C1 segment of cervical spinal cord (tissue), 14 donors: ENCODE measurements at regions not wholly inside any gene's neighbourhood (a gene's known extent, or its start where the extent isn't known, plus 50 kb on each side); places are given as distances from the start of the nearest gene placed in this dataset.

Source experiments
- DNase-seq, 14 donors: peaks; one replicate each; lab custom pipeline; 2025; lab: John Stamatoyannopoulos, UW

- DNase-seq, result no peak
Observed at GRCh38 chr5:159814805-159815585, 101.3 kb upstream of the ADRA1B start.

- no peak for DNase-seq
Observed at GRCh38 chr5:159817262-159818029, 98.8 kb upstream of the ADRA1B start.

DNA sequence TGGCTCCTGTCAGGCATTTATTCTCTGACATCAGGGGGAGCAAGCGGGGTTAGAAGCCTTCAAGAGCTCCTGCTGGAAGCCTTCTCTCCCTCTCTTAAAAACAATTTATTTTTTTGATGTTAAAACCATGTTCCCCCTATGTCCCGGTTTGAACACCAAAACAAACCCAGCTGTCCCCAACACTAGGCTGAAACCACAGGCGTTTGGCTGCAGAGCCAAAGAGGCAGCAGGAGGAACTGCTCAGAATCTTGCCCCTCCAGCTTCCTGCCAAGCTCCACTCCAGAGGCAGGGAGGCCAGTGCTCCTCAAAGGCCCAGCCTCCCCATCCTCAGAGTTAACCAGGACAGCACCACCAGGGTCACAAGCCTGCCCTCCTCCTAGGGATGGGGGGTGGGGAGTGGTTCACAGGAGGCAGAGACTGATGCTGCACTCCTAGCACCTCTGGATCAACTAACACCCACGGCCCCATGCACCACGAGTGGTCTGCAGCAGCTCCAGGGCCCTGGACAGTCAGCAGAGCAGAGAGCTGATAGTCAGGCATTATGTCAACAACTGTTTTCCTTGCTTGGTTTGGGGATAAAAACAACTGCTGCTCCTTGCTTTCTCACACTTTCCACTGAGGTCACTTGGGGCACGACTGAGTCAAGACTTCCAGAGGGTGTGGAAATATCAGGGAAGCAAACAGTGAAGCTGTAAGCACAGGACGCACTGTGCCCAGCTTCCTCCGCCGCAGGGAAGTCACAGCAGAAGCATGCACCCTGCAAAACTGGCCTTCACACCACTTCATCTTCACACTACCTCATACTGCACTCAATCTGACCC is 96.5 kb upstream of the ADRA1B start:
- DNase-seq, result no peak

DNA sequence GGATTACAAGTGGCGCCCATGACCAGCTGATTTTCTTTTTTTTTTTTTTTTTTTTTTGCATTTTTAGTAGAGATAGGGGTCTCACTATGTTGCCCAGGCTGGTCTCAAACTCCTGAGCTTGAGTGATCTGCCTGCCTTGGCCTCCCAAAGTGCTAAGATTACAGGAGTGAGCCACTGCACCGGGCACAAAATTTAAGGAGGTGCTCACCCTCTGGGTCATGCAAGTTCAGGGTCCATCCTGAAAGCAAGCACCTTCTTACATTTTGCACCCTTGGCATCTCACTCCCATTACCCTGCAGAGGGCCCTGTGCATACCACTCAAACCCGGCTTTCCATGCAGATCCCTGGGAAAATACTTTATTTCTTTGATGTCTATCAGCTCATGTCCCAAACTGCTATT is 95.6 kb upstream of the ADRA1B start:
- no peak for DNase-seq

GRCh38 chr5:159821461-159821940 is 94.8 kb upstream of the ADRA1B start:
- no peak for DNase-seq

- DNase-seq, result no peak
Observed at GRCh38 chr5:159824188-159825161, 91.8 kb upstream of the ADRA1B start.

GRCh38 chr5:159825551-159826051 is 90.7 kb upstream of the ADRA1B start:
- DNase-seq, result no peak

DNA sequence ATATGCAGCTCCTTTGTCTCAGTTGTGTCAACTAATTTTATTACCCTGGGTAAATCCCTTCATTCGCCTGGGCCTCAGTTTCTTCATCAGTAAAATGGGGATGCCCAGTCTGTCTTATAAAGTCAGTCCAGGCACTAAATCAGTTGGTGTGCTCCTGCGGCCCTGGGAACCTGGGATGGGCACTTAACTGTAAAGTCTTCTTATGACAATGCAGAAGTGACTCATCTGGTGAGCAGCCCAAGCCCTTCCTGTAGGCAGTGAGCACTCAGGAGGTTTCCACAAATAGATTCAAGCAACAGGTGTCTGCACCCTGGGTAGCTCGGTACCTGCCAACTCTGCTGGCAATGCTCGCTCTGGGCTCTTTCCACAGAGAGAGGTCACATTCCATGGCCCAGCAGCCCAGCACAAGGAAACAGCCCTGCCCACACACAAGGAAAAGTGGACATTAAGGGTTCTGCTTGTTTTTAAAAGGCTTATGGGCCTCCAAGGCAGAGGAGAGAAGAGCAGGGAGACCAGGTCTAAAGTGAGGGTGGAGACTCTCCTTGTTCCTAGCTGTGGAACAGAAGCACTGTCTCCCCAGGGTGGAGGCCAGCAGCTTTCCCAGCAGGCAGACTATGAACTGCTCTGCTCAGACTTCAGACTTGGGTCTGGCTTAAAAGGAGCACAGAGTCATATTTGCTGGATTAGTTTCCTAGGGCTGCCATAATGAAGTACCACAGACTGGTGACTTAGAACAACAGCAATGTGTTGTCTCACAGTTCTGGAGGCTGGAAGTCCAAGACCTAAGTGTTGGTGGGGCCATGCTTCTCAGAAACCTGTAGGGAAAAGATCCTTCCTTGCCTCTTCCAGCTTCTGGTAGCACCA is 89.7 kb upstream of the ADRA1B start:
- peak in 1 of 14 donors; percentile 64 for DNase-seq

GRCh38 chr5:159827861-159828260 is 88.4 kb upstream of the ADRA1B start:
- DNase-seq, result no peak

- no peak for DNase-seq
Observed at GRCh38 chr5:159832073-159832472, 84.2 kb upstream of the ADRA1B start.

GRCh38 chr5:159833088-159833487 is 83.2 kb upstream of the ADRA1B start:
- no peak for DNase-seq

- DNase-seq, result no peak
Observed at GRCh38 chr5:159833846-159834245, 82.4 kb upstream of the ADRA1B start.

DNA sequence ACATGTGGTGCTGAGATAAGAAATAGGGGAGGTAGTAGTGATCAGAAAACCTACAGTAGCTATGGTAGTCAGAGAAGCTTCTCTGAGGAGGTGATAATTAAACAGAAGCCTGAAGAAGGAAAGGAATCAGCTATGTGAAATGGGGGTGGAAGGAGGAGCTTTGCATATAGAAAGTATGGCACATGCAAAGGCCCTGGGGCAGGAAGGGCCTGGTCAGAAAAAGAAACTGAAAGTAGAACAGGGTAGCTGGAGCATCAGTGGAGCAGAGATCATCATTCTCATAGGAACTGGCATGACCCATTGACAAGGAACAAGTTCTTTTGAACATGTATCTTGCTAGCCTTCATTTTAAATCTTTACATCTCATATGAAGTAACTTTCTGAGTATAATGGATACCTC is 80.7 kb upstream of the ADRA1B start:
- DNase-seq, result no peak

DNA sequence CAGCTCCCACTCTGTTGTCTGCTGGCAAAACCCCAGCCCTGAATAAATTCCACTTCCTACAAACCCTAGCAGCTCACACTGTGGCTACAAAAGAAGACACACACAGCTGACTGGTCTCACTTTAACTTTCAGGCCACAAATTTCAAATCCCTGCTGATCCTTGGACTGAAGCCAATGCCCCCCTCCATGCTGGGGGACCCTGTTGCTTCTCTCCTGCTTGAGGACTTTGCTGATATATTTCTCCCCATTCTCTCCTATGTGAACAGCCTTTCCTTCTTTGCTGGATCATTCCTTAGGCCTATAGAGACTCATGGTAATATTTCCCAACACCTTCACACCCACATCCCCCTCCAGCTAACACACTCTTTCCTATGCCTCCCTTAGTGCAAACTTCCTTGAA is 79.6 kb upstream of the ADRA1B start:
- no peak for DNase-seq

DNA sequence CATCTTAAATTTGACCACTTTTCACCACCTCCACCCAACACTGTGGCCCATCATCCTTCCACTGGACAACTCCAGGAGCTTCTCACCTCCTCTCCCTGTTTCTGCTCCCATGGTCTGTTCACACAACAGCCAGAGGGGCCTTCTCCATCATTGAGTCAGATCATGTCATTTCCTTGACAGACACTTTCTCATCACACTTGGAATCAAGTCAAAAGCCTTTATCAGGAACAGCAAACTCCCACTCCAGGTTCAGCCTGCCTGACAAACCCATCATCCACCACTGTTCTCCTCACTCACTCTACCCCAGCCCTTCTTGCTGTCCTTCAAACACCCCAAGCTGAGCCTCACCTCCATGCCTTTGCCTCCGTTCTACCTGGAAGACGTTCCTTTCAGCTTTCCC is 78.4 kb upstream of the ADRA1B start:
- DNase-seq, result no peak

- no peak for DNase-seq
Observed at GRCh38 chr5:159838551-159839222, 77.6 kb upstream of the ADRA1B start.

DNA sequence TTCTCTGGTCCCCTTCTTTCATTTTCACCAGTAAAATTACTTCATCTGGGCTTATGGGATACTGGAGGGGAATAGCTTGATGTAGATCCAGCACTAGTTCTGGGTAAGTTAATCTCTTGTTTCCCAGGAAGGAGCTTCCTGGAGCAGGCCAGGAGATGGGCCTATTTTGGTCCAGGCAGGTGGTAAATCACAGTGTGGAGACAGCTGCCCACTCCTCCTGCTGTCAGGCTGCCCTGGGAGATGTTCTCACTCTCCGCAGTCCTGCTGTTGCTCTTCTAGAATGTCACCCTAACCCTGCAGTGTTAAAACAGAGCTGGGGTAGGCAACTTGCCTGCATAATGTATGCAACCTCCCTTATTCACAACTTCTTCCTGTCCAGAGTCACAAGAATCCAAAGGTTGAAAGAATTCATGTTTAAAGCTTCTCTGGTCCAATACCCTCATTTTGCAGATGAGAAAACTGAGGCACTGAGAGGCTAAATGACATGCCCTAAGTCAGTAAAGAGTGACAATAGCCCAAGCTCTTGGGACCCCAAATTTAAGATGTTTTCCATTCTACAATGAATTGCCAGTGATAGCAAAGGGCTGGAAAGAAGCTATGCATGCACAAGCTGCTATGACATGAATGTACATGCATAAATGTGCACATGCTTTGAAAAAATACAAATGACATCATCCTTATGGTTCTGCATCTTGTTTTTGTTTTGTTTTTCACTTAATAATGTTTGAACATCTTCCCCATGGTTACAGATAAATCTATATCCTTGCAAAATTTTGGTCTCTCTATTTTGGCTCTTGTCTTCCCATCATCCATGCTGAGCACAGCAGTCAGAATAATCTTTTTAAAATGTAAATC is 71.8 kb upstream of the ADRA1B start:
- DNase-seq, result no peak

DNA sequence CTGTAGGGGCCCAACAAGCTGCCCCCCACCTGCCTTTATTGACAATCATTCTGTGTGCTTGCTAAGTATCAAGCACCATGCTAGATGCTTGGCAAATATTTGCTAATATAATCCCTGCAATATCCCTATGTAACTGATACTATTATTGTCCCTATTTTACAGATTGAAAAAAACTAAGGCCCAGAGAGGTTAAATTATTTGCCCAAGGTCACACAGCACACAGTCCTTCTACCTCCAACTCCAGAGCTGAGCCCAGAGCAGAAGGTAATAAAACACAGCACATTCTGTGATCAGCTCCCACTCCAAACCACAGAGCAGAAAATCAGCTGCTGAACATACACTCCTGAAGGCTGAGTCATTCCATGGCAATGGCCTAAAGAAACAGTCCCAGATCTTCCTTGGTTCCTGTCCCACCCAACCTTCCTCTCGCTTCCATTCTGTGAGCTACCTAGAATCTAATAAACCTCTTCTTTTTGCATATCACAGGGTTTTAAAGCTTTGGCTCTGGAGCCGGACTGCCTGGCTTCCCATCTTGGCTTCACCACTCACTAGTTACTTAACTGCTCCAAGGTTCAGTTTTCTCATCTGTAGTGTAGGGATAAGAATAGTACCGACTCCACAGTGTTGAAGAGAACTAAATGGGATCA is 66.7 kb upstream of the ADRA1B start:
- no peak for DNase-seq
